GM23338 (cell line): ENCODE measurements at regions not wholly inside any gene's neighbourhood (a gene's known extent, or its start where the extent isn't known, plus 50 kb on each side); places are given as distances from the start of the nearest gene placed in this dataset.

Experiments used
- ATAC-seq: fragments of 200-7000 bp; cut with Tn5 transposase; 3 replicates; pipeline ENCODE4 v1.9.1; 2020
- DNase-seq: peaks from one replicate; pipeline ENCODE4 v3.0.0-alpha.2; 2015; ENCODE audit warnings: low spot score
- H2AFZ ChIP-seq: fragments of 200-600 bp; sonication (generic); 2 replicates; pipeline ENCODE4 v1.8.0; 2016; ENCODE audit warnings: antibody characterized with exemption, mild to moderate bottlenecking, moderate library complexity
- H3F3A ChIP-seq: fragments of 200-600 bp; sonication (generic); replicated peaks from 2 replicates; pipeline ENCODE4 v1.8.0; 2017; ENCODE audit warnings: antibody characterized with exemption, mixed run types, low read depth
- H3K27ac ChIP-seq: fragments of 200-600 bp; sonication (generic); 2 replicates; pipeline ENCODE4 v1.6.1; 2016; ENCODE audit warnings: low read depth
- H3K27me3 ChIP-seq: fragments of 200-600 bp; sonication (generic); 2 replicates; pipeline ENCODE4 v1.8.0; 2016; ENCODE audit warnings: mild to moderate bottlenecking, mixed run types, moderate library complexity; ENCODE audit not compliant: insufficient read depth
- H3K36me3 ChIP-seq: fragments of 200-600 bp; sonication (generic); 2 replicates; pipeline ENCODE4 v1.8.0; 2016; ENCODE audit warnings: mild to moderate bottlenecking; ENCODE audit not compliant: insufficient read depth
- H3K4me1 ChIP-seq: fragments of 200-600 bp; sonication (generic); 2 replicates; pipeline ENCODE4 v1.8.0; 2016; ENCODE audit warnings: mild to moderate bottlenecking, moderate library complexity; ENCODE audit not compliant: insufficient read depth
- H3K4me2 ChIP-seq: fragments of 200-600 bp; sonication (generic); 2 replicates; pipeline ENCODE4 v1.7.1; 2017; ENCODE audit warnings: mixed run types
- H3K4me3 ChIP-seq: fragments of 200-600 bp; sonication (generic); 2 replicates; pipeline ENCODE4 v1.6.1; 2016; ENCODE audit warnings: mixed run types
- H3K79me2 ChIP-seq: fragments of 200-600 bp; sonication (generic); replicated peaks from 2 replicates; pipeline ENCODE4 v1.8.0; 2017; ENCODE audit warnings: mild to moderate bottlenecking; ENCODE audit not compliant: insufficient read depth
- H3K9me2 ChIP-seq: fragments of 200-600 bp; sonication (generic); 2 replicates; pipeline ENCODE4 v1.8.0; 2017; ENCODE audit not compliant: insufficient read depth
- H4K20me1 ChIP-seq: fragments of 200-600 bp; sonication (generic); replicated peaks from 2 replicates; pipeline ENCODE4 v1.8.0; 2017; ENCODE audit warnings: mild to moderate bottlenecking; ENCODE audit not compliant: insufficient read depth
- H3K27ac Mint-ChIP-seq: 2 replicates; pipeline ENCODE4 v1.8.0; 2020; ENCODE audit warnings: inconsistent platforms, mild to moderate bottlenecking, moderate library complexity, mixed read lengths
- H3K27me3 Mint-ChIP-seq: 3 replicates; pipeline ENCODE4 v1.8.0; 2022; ENCODE audit warnings: low read depth, mild to moderate bottlenecking, moderate library complexity, mixed read lengths, inconsistent platforms; ENCODE audit not compliant: insufficient read depth, poor library complexity
- H3K36me3 Mint-ChIP-seq: 3 replicates; pipeline ENCODE4 v1.8.0; 2021; ENCODE audit warnings: low read depth, mild to moderate bottlenecking, inconsistent platforms, moderate library complexity, mixed read lengths
- H3K4me1 Mint-ChIP-seq: 3 replicates; pipeline ENCODE4 v1.8.0; 2020; ENCODE audit warnings: mild to moderate bottlenecking, inconsistent platforms, mixed read lengths
- H3K4me3 Mint-ChIP-seq: 3 replicates; pipeline ENCODE4 v1.8.0; 2021; ENCODE audit warnings: moderate library complexity, mild to moderate bottlenecking, inconsistent platforms, mixed read lengths
- H3K9me3 Mint-ChIP-seq: 3 replicates; pipeline ENCODE4 v1.8.0; 2020; ENCODE audit warnings: moderate library complexity, mild to moderate bottlenecking, inconsistent platforms, mixed read lengths
- CREB1 ChIP-seq: fragments of 250-450 bp; sonication (Bioruptor Pico); IDR thresholded peaks from 2 replicates; pipeline ENCODE4 v1.5.0; 2020; ENCODE audit warnings: low read depth, mild to moderate bottlenecking, moderate library complexity
- CTCF ChIP-seq, 2 experiments: fragments of 200-600 bp in 1 of 2; sonication (generic) in 1 of 2; conservative IDR thresholded peaks; 2 replicates each; pipeline versions ENCODE4 v1.5.1 to v1.6.1; 2016 to 2017; ENCODE audit warnings: antibody characterized with exemption in 2 of 2, low read depth in 2 of 2, mild to moderate bottlenecking in 2 of 2, moderate library complexity in 1 of 2
- EZH2 ChIP-seq: fragments of 200-600 bp; sonication (generic); IDR thresholded peaks from one replicate; pipeline ENCODE4 v1.8.0; 2017; ENCODE audit warnings: antibody characterized with exemption, mild to moderate bottlenecking, low read depth; ENCODE audit not compliant: unreplicated experiment
- EZH2phosphoT487 ChIP-seq: fragments of 200-600 bp; sonication (generic); IDR thresholded peaks from one replicate; pipeline ENCODE4 v1.8.1; 2018; ENCODE audit warnings: antibody characterized with exemption; ENCODE audit not compliant: unreplicated experiment
- JUNB ChIP-seq: IDR thresholded peaks from one replicate; pipeline ENCODE4 v1.6.1; 2016; ENCODE audit warnings: antibody characterized with exemption; ENCODE audit not compliant: unreplicated experiment
- NANOG ChIP-seq: IDR thresholded peaks from 2 replicates; pipeline ENCODE4 v1.6.1; 2016; ENCODE audit warnings: antibody characterized with exemption, borderline replicate concordance
- POLR2AphosphoS5 ChIP-seq: IDR thresholded peaks from 2 replicates; pipeline ENCODE4 v1.6.1; 2016; ENCODE audit warnings: antibody characterized with exemption, low read depth
- REST ChIP-seq: IDR thresholded peaks from one replicate; pipeline ENCODE4 v1.6.1; 2018; ENCODE audit warnings: antibody characterized with exemption; ENCODE audit not compliant: unreplicated experiment
- STAT1 ChIP-seq: IDR thresholded peaks from one replicate; pipeline ENCODE4 v1.6.1; 2016; ENCODE audit warnings: antibody characterized with exemption; ENCODE audit not compliant: unreplicated experiment
- ZNF114 ChIP-seq: fragments of 250-450 bp; sonication (Bioruptor Pico); IDR thresholded peaks from 2 replicates; pipeline ENCODE4 v1.5.0; 2020; ENCODE audit warnings: mild to moderate bottlenecking, moderate library complexity
- ZNF331 ChIP-seq: fragments of 250-450 bp; sonication (Bioruptor Pico); IDR thresholded peaks from 2 replicates; pipeline ENCODE4 v1.5.0; 2020; ENCODE audit warnings: low read depth, mild to moderate bottlenecking, moderate library complexity
- TF ChIP-seq, protein P1 (sequence below): fragments of 250-450 bp; sonication (Bioruptor Pico); IDR thresholded peaks from 2 replicates; pipeline ENCODE4 v1.5.0; 2020; ENCODE audit warnings: mild to moderate bottlenecking, moderate library complexity

DNA sequence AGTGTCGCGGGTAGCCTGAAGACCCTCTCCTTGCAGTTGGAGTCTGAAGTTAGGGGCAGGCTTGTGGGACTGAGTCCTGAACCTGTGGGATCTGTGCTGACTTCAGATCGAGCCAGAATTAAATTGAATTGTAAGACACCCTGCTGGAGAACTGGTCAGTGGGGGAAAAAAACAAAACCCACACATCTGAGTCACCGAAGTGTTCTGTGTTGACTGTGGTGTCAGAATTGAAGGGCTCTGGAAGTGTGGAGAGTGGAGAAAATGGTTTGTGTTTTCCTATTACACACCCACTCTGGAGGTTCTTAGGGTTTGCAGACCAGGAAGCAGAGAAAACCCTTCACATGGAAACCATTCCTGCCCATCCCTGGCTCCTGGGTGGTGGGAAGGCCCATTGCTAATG is 209.5 kb upstream of the GALNT2 start:
- H3K4me2 ChIP-seq: no peak overlapping the region
- Mint-ChIP-seq H3K36me3 (no peaks in the 10 kb centered on the region), H3K27ac (no peak overlapping the region), H3K27me3 (peaks cover 7% of the 10 kb centered on the region), H3K9me3 (no peaks in the 10 kb centered on the region), H3K4me3 (no peak overlapping the region), H3K4me1 (peaks cover 13% of the 10 kb centered on the region)
- DNase-seq (no peak), ATAC-seq (no peak)
- H3K4me3 ChIP-seq: no peak overlapping the region
- no peaks in the 10 kb centered on the region for H3F3A ChIP-seq
- H4K20me1 ChIP-seq: no peaks in the 10 kb centered on the region
- TF ChIP-seq ZNF331 (no peak), ZNF114 (CRISPR knock-in tag) (no peak), STAT1 (no peak), CREB1 (CRISPR knock-in tag) (no peak), REST (no peak), EZH2 (no peak), NANOG (no peak), JUNB (no peak)
- no peaks in the 10 kb centered on the region for H3K9me2 ChIP-seq
- H3K4me1 ChIP-seq: peaks cover 13% of the 10 kb centered on the region; the same call in 1 of the 2 replicates
- H3K36me3 ChIP-seq: no peaks in the 10 kb centered on the region
- no peak overlapping the region for H3K27ac ChIP-seq
- H2AFZ ChIP-seq: no peak overlapping the region
- H3K27me3 ChIP-seq: no peaks in the 10 kb centered on the region
- H3K79me2 ChIP-seq: no peaks in the 10 kb centered on the region

GRCh38 chr1:229859026-229859425 is 208.0 kb upstream of the GALNT2 start:
- H3K4me1 ChIP-seq: peaks cover 15% of the 10 kb centered on the region; the same call in 1 of the 2 replicates
- H3K4me3 Mint-ChIP-seq: no peak overlapping the region
- H3K27me3 Mint-ChIP-seq: peaks cover 7% of the 10 kb centered on the region
- H3K79me2 ChIP-seq: no peaks in the 10 kb centered on the region
- H3K4me3 ChIP-seq: no peak overlapping the region
- H3K4me1 Mint-ChIP-seq: peaks cover 16% of the 10 kb centered on the region
- no peak for DNase-seq
- H3K36me3 ChIP-seq: no peaks in the 10 kb centered on the region
- no peaks in the 10 kb centered on the region for H3K27me3 ChIP-seq
- peaks cover 7% of the 10 kb centered on the region for H3K9me2 ChIP-seq
- H3K36me3 Mint-ChIP-seq: no peaks in the 10 kb centered on the region
- no peak overlapping the region for H3K27ac ChIP-seq
- 0 out of 2 replicates have a peak overlapping the region, but pooled peaks have one; percentile 10 for H2AFZ ChIP-seq
- H3F3A ChIP-seq: no peaks in the 10 kb centered on the region
- ATAC-seq: no peak
- H3K9me3 Mint-ChIP-seq: no peaks in the 10 kb centered on the region
- no peak overlapping the region for H3K4me2 ChIP-seq
- H3K27ac Mint-ChIP-seq: no peak overlapping the region
- no peaks in the 10 kb centered on the region for H4K20me1 ChIP-seq
- TF ChIP-seq JUNB (no peak), CREB1 (CRISPR knock-in tag) (no peak), CTCF (conservative IDR thresholded peaks at IDR 0.05; ENCODE audit: low read depth in 2 of 2) (no peak), NANOG (no peak), EZH2phosphoT487 (no peak), POLR2AphosphoS5 (no peak)
- TF ChIP-seq, protein P1, sequence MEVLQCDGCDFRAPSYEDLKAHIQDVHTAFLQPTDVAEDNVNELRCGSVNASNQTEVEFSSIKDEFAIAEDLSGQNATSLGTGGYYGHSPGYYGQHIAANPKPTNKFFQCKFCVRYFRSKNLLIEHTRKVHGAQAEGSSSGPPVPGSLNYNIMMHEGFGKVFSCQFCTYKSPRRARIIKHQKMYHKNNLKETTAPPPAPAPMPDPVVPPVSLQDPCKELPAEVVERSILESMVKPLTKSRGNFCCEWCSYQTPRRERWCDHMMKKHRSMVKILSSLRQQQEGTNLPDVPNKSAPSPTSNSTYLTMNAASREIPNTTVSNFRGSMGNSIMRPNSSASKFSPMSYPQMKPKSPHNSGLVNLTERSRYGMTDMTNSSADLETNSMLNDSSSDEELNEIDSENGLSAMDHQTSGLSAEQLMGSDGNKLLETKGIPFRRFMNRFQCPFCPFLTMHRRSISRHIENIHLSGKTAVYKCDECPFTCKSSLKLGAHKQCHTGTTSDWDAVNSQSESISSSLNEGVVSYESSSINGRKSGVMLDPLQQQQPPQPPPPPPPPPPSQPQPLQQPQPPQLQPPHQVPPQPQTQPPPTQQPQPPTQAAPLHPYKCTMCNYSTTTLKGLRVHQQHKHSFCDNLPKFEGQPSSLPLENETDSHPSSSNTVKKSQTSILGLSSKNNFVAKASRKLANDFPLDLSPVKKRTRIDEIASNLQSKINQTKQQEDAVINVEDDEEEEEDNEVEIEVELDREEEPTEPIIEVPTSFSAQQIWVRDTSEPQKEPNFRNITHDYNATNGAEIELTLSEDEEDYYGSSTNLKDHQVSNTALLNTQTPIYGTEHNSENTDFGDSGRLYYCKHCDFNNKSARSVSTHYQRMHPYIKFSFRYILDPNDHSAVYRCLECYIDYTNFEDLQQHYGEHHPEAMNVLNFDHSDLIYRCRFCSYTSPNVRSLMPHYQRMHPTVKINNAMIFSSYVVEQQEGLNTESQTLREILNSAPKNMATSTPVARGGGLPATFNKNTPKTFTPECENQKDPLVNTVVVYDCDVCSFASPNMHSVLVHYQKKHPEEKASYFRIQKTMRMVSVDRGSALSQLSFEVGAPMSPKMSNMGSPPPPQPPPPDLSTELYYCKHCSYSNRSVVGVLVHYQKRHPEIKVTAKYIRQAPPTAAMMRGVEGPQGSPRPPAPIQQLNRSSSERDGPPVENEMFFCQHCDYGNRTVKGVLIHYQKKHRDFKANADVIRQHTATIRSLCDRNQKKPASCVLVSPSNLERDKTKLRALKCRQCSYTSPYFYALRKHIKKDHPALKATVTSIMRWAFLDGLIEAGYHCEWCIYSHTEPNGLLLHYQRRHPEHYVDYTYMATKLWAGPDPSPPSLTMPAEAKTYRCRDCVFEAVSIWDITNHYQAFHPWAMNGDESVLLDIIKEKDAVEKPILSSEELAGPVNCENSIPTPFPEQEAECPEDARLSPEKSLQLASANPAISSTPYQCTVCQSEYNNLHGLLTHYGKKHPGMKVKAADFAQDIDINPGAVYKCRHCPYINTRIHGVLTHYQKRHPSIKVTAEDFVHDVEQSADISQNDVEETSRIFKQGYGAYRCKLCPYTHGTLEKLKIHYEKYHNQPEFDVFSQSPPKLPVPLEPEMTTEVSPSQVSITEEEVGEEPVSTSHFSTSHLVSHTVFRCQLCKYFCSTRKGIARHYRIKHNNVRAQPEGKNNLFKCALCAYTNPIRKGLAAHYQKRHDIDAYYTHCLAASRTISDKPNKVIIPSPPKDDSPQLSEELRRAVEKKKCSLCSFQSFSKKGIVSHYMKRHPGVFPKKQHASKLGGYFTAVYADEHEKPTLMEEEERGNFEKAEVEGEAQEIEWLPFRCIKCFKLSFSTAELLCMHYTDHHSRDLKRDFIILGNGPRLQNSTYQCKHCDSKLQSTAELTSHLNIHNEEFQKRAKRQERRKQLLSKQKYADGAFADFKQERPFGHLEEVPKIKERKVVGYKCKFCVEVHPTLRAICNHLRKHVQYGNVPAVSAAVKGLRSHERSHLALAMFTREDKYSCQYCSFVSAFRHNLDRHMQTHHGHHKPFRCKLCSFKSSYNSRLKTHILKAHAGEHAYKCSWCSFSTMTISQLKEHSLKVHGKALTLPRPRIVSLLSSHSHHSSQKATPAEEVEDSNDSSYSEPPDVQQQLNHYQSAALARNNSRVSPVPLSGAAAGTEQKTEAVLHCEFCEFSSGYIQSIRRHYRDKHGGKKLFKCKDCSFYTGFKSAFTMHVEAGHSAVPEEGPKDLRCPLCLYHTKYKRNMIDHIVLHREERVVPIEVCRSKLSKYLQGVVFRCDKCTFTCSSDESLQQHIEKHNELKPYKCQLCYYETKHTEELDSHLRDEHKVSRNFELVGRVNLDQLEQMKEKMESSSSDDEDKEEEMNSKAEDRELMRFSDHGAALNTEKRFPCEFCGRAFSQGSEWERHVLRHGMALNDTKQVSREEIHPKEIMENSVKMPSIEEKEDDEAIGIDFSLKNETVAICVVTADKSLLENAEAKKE: no peak
